ENCODE measurements at regions not wholly inside any gene's neighbourhood (a gene's known extent, or its start where the extent isn't known, plus 50 kb on each side); places are given as distances from the start of the nearest gene placed in this dataset.

DNA sequence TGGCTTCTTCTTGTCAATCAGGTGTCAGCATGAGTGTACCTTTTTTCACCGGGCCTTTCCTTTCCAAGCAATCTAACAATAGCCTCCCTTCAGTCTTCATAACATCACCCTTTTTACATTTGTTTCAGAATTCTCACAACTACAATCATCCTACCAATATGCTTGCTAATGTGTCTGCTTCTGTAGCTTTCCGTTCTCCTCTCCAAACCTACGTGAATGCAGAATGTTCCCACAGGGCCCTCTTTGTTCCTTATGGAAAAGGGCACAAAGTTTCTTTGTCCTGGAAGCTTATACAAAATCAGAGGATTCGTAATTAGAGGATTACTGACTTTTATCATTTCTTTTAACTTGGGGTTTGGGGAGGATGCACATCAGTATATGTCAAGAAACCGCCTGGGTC is 461.8 kb downstream of the CENPC start:
- ChIA-PET CTCF (no interaction called here), POLR2A (no interaction called here)
- H2AFZ ChIP-seq (ENCODE audit: low read depth, low read length) = no peak overlapping the region
- no peak for FAIRE-seq
- no peak overlapping the region for H3K9ac ChIP-seq (replicated peaks; ENCODE audit: extremely low read depth, insufficient read depth, low read length)
- H3K79me2 ChIP-seq (ENCODE audit: control insufficient read depth, insufficient read depth, low read length) = no peaks in the 10 kb centered on the region
- no peak overlapping the region for H3K4me2 ChIP-seq (ENCODE audit: insufficient read depth, low read length)
- BruUV-seq (replicated peaks) = no TSS peak
- H3K9me1 ChIP-seq (replicated peaks; ENCODE audit: control insufficient read depth, extremely low read depth, insufficient read depth, low read length) = no peaks in the 10 kb centered on the region
- TF ChIP-seq MYC (IDR thresholded peaks at IDR 0.05; ENCODE audit: low read depth, low read length) = no peak
- TF ChIP-seq POLR2A (IDR thresholded peaks at IDR 0.05; ENCODE audit: low read depth, low read length) = no peak
- TF ChIP-seq, protein P1, sequence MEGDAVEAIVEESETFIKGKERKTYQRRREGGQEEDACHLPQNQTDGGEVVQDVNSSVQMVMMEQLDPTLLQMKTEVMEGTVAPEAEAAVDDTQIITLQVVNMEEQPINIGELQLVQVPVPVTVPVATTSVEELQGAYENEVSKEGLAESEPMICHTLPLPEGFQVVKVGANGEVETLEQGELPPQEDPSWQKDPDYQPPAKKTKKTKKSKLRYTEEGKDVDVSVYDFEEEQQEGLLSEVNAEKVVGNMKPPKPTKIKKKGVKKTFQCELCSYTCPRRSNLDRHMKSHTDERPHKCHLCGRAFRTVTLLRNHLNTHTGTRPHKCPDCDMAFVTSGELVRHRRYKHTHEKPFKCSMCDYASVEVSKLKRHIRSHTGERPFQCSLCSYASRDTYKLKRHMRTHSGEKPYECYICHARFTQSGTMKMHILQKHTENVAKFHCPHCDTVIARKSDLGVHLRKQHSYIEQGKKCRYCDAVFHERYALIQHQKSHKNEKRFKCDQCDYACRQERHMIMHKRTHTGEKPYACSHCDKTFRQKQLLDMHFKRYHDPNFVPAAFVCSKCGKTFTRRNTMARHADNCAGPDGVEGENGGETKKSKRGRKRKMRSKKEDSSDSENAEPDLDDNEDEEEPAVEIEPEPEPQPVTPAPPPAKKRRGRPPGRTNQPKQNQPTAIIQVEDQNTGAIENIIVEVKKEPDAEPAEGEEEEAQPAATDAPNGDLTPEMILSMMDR (IDR thresholded peaks at IDR 0.05; ENCODE audit: extremely low read depth in 1 of 2, insufficient read depth in 1 of 2, low read depth in 1 of 2, low read length in 2 of 2) = no peak
- TF ChIP-seq EZH2 (IDR thresholded peaks at IDR 0.05; ENCODE audit: borderline replicate concordance, low read depth, low read length, severe bottlenecking) = no peak
- TF ChIP-seq, protein P2, sequence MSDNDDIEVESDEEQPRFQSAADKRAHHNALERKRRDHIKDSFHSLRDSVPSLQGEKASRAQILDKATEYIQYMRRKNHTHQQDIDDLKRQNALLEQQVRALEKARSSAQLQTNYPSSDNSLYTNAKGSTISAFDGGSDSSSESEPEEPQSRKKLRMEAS (IDR thresholded peaks at IDR 0.05; ENCODE audit: insufficient read depth, insufficient read length) = no peak
- TF ChIP-seq POLR2AphosphoS5 (IDR thresholded peaks at IDR 0.05; ENCODE audit: insufficient read depth, low read depth, low read length) = no peak
- TF ChIP-seq GATA2 (IDR thresholded peaks at IDR 0.05; ENCODE audit: insufficient read depth, insufficient read length, low read depth, low read length) = no peak
- no peak for TF ChIP-seq FOS (IDR thresholded peaks at IDR 0.05; ENCODE audit: borderline replicate concordance, insufficient read depth, low read length)
- TF ChIP-seq JUN (IDR thresholded peaks at IDR 0.05; ENCODE audit: borderline replicate concordance, insufficient read depth, insufficient read length, low read depth) = no peak
- no peaks in the 10 kb centered on the region for H3K36me3 ChIP-seq (ENCODE audit: control insufficient read depth in 2 of 2, extremely low read depth in 1 of 2, insufficient read depth in 2 of 2, low read length in 2 of 2)
- H3K9me3 ChIP-seq (replicated peaks; ENCODE audit: control insufficient read depth, insufficient read depth, low read length) = no peaks in the 10 kb centered on the region
- H3K27me3 ChIP-seq (ENCODE audit: control insufficient read depth in 2 of 2, insufficient read depth in 2 of 2, low read length in 2 of 2) = no peaks in the 10 kb centered on the region
- H3K4me3 ChIP-seq (replicated peaks in 1 of 3; ENCODE audit: insufficient read depth in 1 of 3, low read depth in 1 of 3, low read length in 3 of 3) = no peak overlapping the region
- H3K4me1 ChIP-seq (ENCODE audit: control insufficient read depth, extremely low read depth, insufficient read depth, low read length) = no peaks in the 10 kb centered on the region
- H3K27ac ChIP-seq (ENCODE audit: insufficient read depth, low read depth, low read length) = no peak overlapping the region
- intact Hi-C loops (cut with micrococcal nuclease) (no loop called here), dilution Hi-C loops (cut with MboI; ENCODE audit: extremely low pct_ligation_motif_present, low sequenced_read_pairs) (no loop called here)
- H4K20me1 ChIP-seq (replicated peaks; ENCODE audit: control insufficient read depth, extremely low read depth, insufficient read depth, low read length) = no peaks in the 10 kb centered on the region
- no peak for DNase-seq (ENCODE audit: low read depth, low spot score)

All from endothelial cell of umbilical vein (primary cell).